Suprapubic skin (tissue), 4 donors: ENCODE measurements at regions not wholly inside any gene's neighbourhood (a gene's known extent, or its start where the extent isn't known, plus 50 kb on each side); places are given as distances from the start of the nearest gene placed in this dataset.

ENCODE experiments used
- DNase-seq, 2 donors: peaks; one replicate each; pipeline ENCODE4 v3.0.0-alpha.2; 2019; ENCODE audit warnings: low spot score in 2 of 2
- H3K27ac ChIP-seq: fragments of 200-600 bp; sonication (generic); one replicate; pipeline ENCODE4 v1.5.1; 2019
- H3K27me3 ChIP-seq: fragments of 200-600 bp; sonication (generic); one replicate; pipeline ENCODE4 v1.5.1; 2019
- H3K36me3 ChIP-seq: fragments of 200-600 bp; sonication (generic); one replicate; pipeline ENCODE4 v1.5.1; 2019
- H3K4me1 ChIP-seq: fragments of 200-600 bp; sonication (generic); one replicate; pipeline ENCODE4 v1.5.1; 2019
- H3K4me3 ChIP-seq: fragments of 200-600 bp; sonication (generic); one replicate; pipeline ENCODE4 v1.5.1; 2019; ENCODE audit warnings: mild to moderate bottlenecking
- H3K9me3 ChIP-seq: fragments of 200-600 bp; sonication (generic); one replicate; pipeline ENCODE4 v1.5.1; 2019
- EP300 ChIP-seq: sonication (generic); formaldehyde crosslinking; IDR thresholded peaks from one replicate; pipeline ENCODE4 v1.6.1; 2017; ENCODE audit warnings: antibody characterized with exemption
- POLR2A ChIP-seq, 2 donors: fragments of 450-650 bp; IDR thresholded peaks; one replicate each; pipeline ENCODE4 v1.6.1; 2017; ENCODE audit warnings: antibody characterized with exemption in 2 of 2, mild to moderate bottlenecking in 2 of 2, moderate library complexity in 2 of 2
- POLR2AphosphoS5 ChIP-seq, 3 donors: sonication (generic); formaldehyde crosslinking; IDR thresholded peaks; one replicate each; pipeline ENCODE4 v1.6.1; 2017; ENCODE audit warnings: antibody characterized with exemption in 3 of 3
- WGBS: methylation state at CpG from one replicate; pipeline ENCODE4 v1.1.5; 2018; 5-methylcytosine and 5-hydroxymethylcytosine counted together
- TF ChIP-seq, protein P1 (sequence below), 2 donors: fragments of 200-600 bp in 1 of 2; fragments of 450-650 bp in 1 of 2; sonication (generic) in 1 of 2; IDR thresholded peaks; one replicate each; pipeline ENCODE4 v1.5.1; 2016 to 2019; ENCODE audit warnings: antibody characterized with exemption in 2 of 2, mild to moderate bottlenecking in 1 of 2, moderate library complexity in 1 of 2

- no peak for DNase-seq
Measured at GRCh38 chr7:10221084-10221483, 752.6 kb upstream of the PHF14 start.

DNA sequence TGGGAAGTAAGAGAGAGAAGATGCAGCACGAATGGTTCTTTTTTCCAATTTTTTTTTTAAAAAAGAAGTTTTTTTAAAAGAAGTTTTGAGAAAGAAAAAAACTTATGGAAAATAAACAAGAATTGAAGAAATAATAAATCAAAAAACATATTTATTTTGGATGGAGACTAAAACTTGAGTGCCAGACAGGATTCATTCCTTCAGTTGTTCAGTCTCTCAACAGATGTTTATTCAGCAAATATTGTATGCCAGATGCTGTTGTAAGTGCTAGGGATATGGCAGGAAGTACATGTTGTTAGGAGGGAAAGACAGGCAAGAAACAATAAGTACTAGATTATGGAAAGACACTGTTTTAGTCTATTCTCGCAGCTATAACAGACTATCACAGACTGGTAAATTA lies 750.7 kb upstream of the PHF14 start:
- H3K36me3 ChIP-seq: no peaks in the 10 kb centered on the region
- no peak for DNase-seq
- no peak overlapping the region for H3K4me3 ChIP-seq
- no peaks in the 10 kb centered on the region for H3K4me1 ChIP-seq
- 76% methylated on average over 2 of the region's 2 CpGs for WGBS
- H3K27me3 ChIP-seq: no peaks in the 10 kb centered on the region
- H3K27ac ChIP-seq: no peak overlapping the region
- TF ChIP-seq POLR2A (IDR thresholded peaks at IDR 0.05) (no peak), EP300 (no peak), POLR2AphosphoS5 (IDR thresholded peaks at IDR 0.05) (no peak)
- TF ChIP-seq, protein P1, sequence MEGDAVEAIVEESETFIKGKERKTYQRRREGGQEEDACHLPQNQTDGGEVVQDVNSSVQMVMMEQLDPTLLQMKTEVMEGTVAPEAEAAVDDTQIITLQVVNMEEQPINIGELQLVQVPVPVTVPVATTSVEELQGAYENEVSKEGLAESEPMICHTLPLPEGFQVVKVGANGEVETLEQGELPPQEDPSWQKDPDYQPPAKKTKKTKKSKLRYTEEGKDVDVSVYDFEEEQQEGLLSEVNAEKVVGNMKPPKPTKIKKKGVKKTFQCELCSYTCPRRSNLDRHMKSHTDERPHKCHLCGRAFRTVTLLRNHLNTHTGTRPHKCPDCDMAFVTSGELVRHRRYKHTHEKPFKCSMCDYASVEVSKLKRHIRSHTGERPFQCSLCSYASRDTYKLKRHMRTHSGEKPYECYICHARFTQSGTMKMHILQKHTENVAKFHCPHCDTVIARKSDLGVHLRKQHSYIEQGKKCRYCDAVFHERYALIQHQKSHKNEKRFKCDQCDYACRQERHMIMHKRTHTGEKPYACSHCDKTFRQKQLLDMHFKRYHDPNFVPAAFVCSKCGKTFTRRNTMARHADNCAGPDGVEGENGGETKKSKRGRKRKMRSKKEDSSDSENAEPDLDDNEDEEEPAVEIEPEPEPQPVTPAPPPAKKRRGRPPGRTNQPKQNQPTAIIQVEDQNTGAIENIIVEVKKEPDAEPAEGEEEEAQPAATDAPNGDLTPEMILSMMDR (IDR thresholded peaks at IDR 0.05): no peak
- H3K9me3 ChIP-seq: no peaks in the 10 kb centered on the region

More at GRCh38 chr7:10221084-10221483, 752.6 kb upstream of the PHF14 start:
- Histone ChIP-seq H3K27ac (no peak overlapping the region), H3K9me3 (no peaks in the 10 kb centered on the region), H3K4me3 (no peak overlapping the region), H3K27me3 (no peaks in the 10 kb centered on the region), H3K4me1 (no peaks in the 10 kb centered on the region), H3K36me3 (no peaks in the 10 kb centered on the region)
- TF ChIP-seq EP300: no peak
- TF ChIP-seq POLR2A (IDR thresholded peaks at IDR 0.05): no peak
- TF ChIP-seq POLR2AphosphoS5 (IDR thresholded peaks at IDR 0.05): no peak
- TF ChIP-seq, protein P1 (IDR thresholded peaks at IDR 0.05): no peak

- no peak for DNase-seq
- Histone ChIP-seq H3K27ac (no peak overlapping the region), H3K4me1 (no peaks in the 10 kb centered on the region), H3K9me3 (no peaks in the 10 kb centered on the region), H3K4me3 (no peak overlapping the region), H3K36me3 (no peaks in the 10 kb centered on the region), H3K27me3 (no peaks in the 10 kb centered on the region)
- no peak for TF ChIP-seq POLR2AphosphoS5 (IDR thresholded peaks at IDR 0.05)
- TF ChIP-seq EP300: no peak
- no peak for TF ChIP-seq POLR2A (IDR thresholded peaks at IDR 0.05)
- TF ChIP-seq, protein P1 (IDR thresholded peaks at IDR 0.05): no peak
- WGBS: 53% methylated on average over 1 of the region's 1 CpG
Measured at GRCh38 chr7:10225275-10225674, 748.4 kb upstream of the PHF14 start.

- Histone ChIP-seq H3K36me3 (no peaks in the 10 kb centered on the region), H3K4me1 (no peaks in the 10 kb centered on the region), H3K4me3 (no peak overlapping the region), H3K27me3 (no peaks in the 10 kb centered on the region), H3K27ac (no peak overlapping the region), H3K9me3 (no peaks in the 10 kb centered on the region)
- DNase-seq: no peak
- WGBS: 49% methylated on average over 2 of the region's 2 CpGs
- TF ChIP-seq POLR2A (IDR thresholded peaks at IDR 0.05) (no peak), POLR2AphosphoS5 (IDR thresholded peaks at IDR 0.05) (no peak), EP300 (no peak)
- TF ChIP-seq, protein P1 (IDR thresholded peaks at IDR 0.05): no peak
Measured at GRCh38 chr7:10237306-10237705, 736.4 kb upstream of the PHF14 start.

GRCh38 chr7:10238641-10239040 lies 735.0 kb upstream of the PHF14 start:
- H3K4me1 ChIP-seq: no peaks in the 10 kb centered on the region
- 57% methylated on average over 1 of the region's 1 CpG for WGBS
- no peaks in the 10 kb centered on the region for H3K27me3 ChIP-seq
- TF ChIP-seq, protein P1 (IDR thresholded peaks at IDR 0.05): no peak
- TF ChIP-seq POLR2AphosphoS5 (IDR thresholded peaks at IDR 0.05) (no peak), POLR2A (IDR thresholded peaks at IDR 0.05) (no peak), EP300 (no peak)
- no peaks in the 10 kb centered on the region for H3K36me3 ChIP-seq
- H3K4me3 ChIP-seq: no peak overlapping the region
- no peak overlapping the region for H3K27ac ChIP-seq
- no peaks in the 10 kb centered on the region for H3K9me3 ChIP-seq
- no peak for DNase-seq
